SK-N-DZ (cell line): ENCODE measurements at regions not wholly inside any gene's neighbourhood (a gene's known extent, or its start where the extent isn't known, plus 50 kb on each side); places are given as distances from the start of the nearest gene placed in this dataset.

Source experiments
- DNase-seq: peaks from one replicate; pipeline ENCODE4 v3.0.0-alpha.2; 2015; ENCODE audit warnings: low spot score

GRCh38 chr13:44242766-44243165 lies 130.9 kb upstream of the SERP2 start:
- DNase-seq, result no peak

GRCh38 chr13:44243198-44243857 lies 130.3 kb upstream of the SERP2 start:
- peak; percentile 35 for DNase-seq

GRCh38 chr13:44244288-44244687 lies 129.3 kb upstream of the SERP2 start:
- no peak for DNase-seq

GRCh38 chr13:44249431-44249836 lies 124.2 kb upstream of the SERP2 start:
- DNase-seq, result no peak

- DNase-seq, result no peak
Observed at GRCh38 chr13:44252938-44253337, 120.7 kb upstream of the SERP2 start.

- no peak for DNase-seq
Observed at GRCh38 chr13:44255771-44256364, 117.8 kb upstream of the SERP2 start.

- DNase-seq, result no peak
Observed at GRCh38 chr13:44257796-44258195, 115.8 kb upstream of the SERP2 start.

GRCh38 chr13:44259045-44260027 lies 114.3 kb upstream of the SERP2 start:
- DNase-seq, result peak; percentile 23

GRCh38 chr13:44260336-44260735 lies 113.3 kb upstream of the SERP2 start:
- DNase-seq, result no peak

GRCh38 chr13:44263751-44264620 lies 109.6 kb upstream of the SERP2 start:
- DNase-seq, result no peak

GRCh38 chr13:44266305-44266704 lies 107.3 kb upstream of the SERP2 start:
- DNase-seq, result no peak

GRCh38 chr13:44266772-44267171 lies 106.9 kb upstream of the SERP2 start:
- DNase-seq, result no peak

- DNase-seq, result no peak
Observed at GRCh38 chr13:44267203-44267602, 106.4 kb upstream of the SERP2 start.

- DNase-seq, result no peak
Observed at GRCh38 chr13:44267980-44268379, 105.6 kb upstream of the SERP2 start.

GRCh38 chr13:44268980-44269379 lies 104.6 kb upstream of the SERP2 start:
- DNase-seq, result no peak

- no peak for DNase-seq
Observed at GRCh38 chr13:44270150-44270549, 103.5 kb upstream of the SERP2 start.

- DNase-seq, result no peak
Observed at GRCh38 chr13:44271031-44271455, 102.6 kb upstream of the SERP2 start.

GRCh38 chr13:44271473-44271872 lies 102.2 kb upstream of the SERP2 start:
- no peak for DNase-seq

- no peak for DNase-seq
Observed at GRCh38 chr13:44271915-44272341, 101.7 kb upstream of the SERP2 start.

GRCh38 chr13:44272692-44273091 lies 100.9 kb upstream of the SERP2 start:
- no peak for DNase-seq

GRCh38 chr13:44273216-44273615 lies 100.4 kb upstream of the SERP2 start:
- no peak for DNase-seq
